Naive thymus-derived CD8-positive, alpha-beta T cell (primary cell): ENCODE measurements at regions not wholly inside any gene's neighbourhood (a gene's known extent, or its start where the extent isn't known, plus 50 kb on each side); places are given as distances from the start of the nearest gene placed in this dataset.
A peak's percentile ranks its signal among the peaks of the same experiment; 100 is the strongest.
"Not testable (repeated sequence)": the region's sequence is repeated elsewhere in the genome, so short reads cannot be mapped to it uniquely, and the experiment has no call there.

ENCODE experiments used
- ATAC-seq, 2 donors: fragments of 150-1000 bp; cut with Tn5 transposase in 1 of 2; sonication (Bioruptor Pico), chemical (Tn5 transposase) in 1 of 2; 1 replicate in 1 of 2; 2 replicates in 1 of 2; pipeline ENCODE4 v1.10.0; 2021; ENCODE audit warnings: mild to moderate bottlenecking in 2 of 2, moderate library complexity in 2 of 2
- POLR2A ChIA-PET: fragments of 350-600 bp; sonication (Branson Sonifier 250); formaldehyde crosslinking; loops from one replicate; lab custom pipeline; 2021; ENCODE audit warnings: antibody characterized with exemption; lab: Charles Lee
- DNase-seq, 10 donors: peaks; one replicate each; pipeline versions ENCODE4 v3.0.0 to v3.0.0-alpha.2; 2020 to 2022
- H3K27ac Mint-ChIP-seq, 10 donors: one replicate each; pipeline ENCODE4 v1.8.0; 2020 to 2022; ENCODE audit warnings: mild to moderate bottlenecking in 10 of 10, mixed read lengths in 10 of 10, moderate library complexity in 4 of 10, inconsistent platforms in 1 of 10
- H3K27me3 Mint-ChIP-seq, 5 donors: one replicate each; pipeline ENCODE4 v1.8.0; 2021 to 2022; ENCODE audit warnings: mixed read lengths in 5 of 5
- H3K36me3 Mint-ChIP-seq, 3 donors: one replicate each; pipeline ENCODE4 v1.8.0; 2020 to 2022; ENCODE audit warnings: mixed read lengths in 3 of 3, mild to moderate bottlenecking in 2 of 3, inconsistent platforms in 1 of 3
- H3K4me1 Mint-ChIP-seq, 4 donors: one replicate each; pipeline ENCODE4 v1.8.0; 2021 to 2022; ENCODE audit warnings: mixed read lengths in 4 of 4
- H3K4me3 Mint-ChIP-seq, 10 donors: one replicate each; pipeline ENCODE4 v1.8.0; 2020 to 2022; ENCODE audit warnings: mild to moderate bottlenecking in 10 of 10, mixed read lengths in 10 of 10, moderate library complexity in 6 of 10, inconsistent platforms in 1 of 10
- H3K9me3 Mint-ChIP-seq, 9 donors: one replicate each; pipeline ENCODE4 v1.8.0; 2020 to 2022; ENCODE audit warnings: mixed read lengths in 9 of 9, mild to moderate bottlenecking in 3 of 9, inconsistent platforms in 1 of 9, moderate library complexity in 1 of 9

DNA sequence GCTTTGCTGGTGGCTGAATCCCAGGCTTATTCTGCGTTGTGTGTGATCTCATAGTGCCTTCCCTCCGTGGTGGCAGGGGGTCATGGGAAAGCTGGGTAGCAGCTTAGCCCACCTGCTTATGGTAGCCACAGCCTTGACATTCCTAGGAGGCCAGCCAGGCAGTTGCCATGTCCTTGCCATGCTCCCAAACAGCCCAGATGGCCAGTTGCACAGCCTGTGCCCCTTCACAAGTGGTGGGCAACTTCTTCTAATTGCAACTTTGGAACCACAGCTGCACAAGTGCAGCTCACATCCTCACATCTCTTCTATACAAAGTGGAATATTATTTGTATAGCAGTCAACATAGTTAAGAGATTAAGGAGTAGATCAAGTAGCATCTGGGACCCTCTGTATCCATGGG is 136.6 kb upstream of the PELI1 start:
- H3K4me1 Mint-ChIP-seq, H3K27me3 Mint-ChIP-seq, DNase-seq, POLR2A ChIA-PET, ATAC-seq, H3K9me3 Mint-ChIP-seq, H3K4me3 Mint-ChIP-seq, H3K36me3 Mint-ChIP-seq: not testable (repeated sequence)
- peak overlapping the region in 1 of 10 donors; percentile 74 for H3K27ac Mint-ChIP-seq

DNA sequence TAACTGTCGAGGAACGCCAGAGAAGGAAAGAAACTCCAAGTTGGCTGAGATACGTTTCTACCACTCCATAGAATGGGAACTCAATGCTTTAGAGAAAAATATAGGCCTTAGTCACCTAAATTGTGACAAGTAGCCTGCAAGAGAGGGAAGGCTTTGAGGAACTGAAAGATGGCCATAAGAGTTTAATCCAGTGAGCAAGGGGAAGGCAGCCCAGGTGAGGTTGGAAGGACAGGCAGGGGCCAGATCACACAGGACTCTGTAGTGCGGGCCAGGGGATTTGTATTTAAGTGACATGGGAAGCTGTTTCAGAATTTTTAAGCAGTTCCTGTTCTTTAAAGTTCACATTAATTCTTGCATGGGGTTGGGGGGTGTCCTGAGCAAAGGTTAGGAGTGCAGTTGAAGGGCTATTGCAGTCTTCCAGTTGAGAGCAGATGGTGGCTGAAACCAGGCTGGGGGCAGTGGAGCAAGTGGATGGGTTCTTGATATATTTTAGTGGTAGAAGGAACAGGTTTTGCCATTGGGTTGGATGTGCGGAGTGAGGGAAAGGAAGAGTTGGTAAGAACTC is 138.9 kb upstream of the PELI1 start:
- H3K27ac Mint-ChIP-seq: no peak overlapping the region
- no peaks in the 10 kb centered on the region for H3K9me3 Mint-ChIP-seq
- H3K4me1 Mint-ChIP-seq: no peaks in the 10 kb centered on the region
- POLR2A ChIA-PET: interaction anchor here (0.6 to 0.9 kb wide), 2 partner anchors 141 to 333 kb away, joined by 4 read pairs; no protein-coding TSS in a partner anchor
- no peaks in the 10 kb centered on the region for H3K27me3 Mint-ChIP-seq
- DNase-seq (no peak), ATAC-seq (peak; percentile 8 to 34)
- no peaks in the 10 kb centered on the region for H3K36me3 Mint-ChIP-seq
- H3K4me3 Mint-ChIP-seq: no peak overlapping the region

- H3K27ac Mint-ChIP-seq: no peak overlapping the region
- POLR2A ChIA-PET: interaction anchor here (0.9 kb wide), 1 partner anchor 142 kb away, joined by 4 read pairs; no protein-coding TSS in a partner anchor
- H3K36me3 Mint-ChIP-seq: no peaks in the 10 kb centered on the region
- no peak overlapping the region for H3K4me3 Mint-ChIP-seq
- ATAC-seq: peak; percentile 84 to 96
- DNase-seq: peak in 4 of 10 donors; percentile 14 to 48 (median 34)
- no peaks in the 10 kb centered on the region for H3K9me3 Mint-ChIP-seq
- no peaks in the 10 kb centered on the region for H3K27me3 Mint-ChIP-seq
- H3K4me1 Mint-ChIP-seq: no peaks in the 10 kb centered on the region
Measured at GRCh38 chr2:64283641-64284361, 139.6 kb upstream of the PELI1 start.

- DNase-seq (no peak), ATAC-seq (no peak)
- Mint-ChIP-seq H3K4me3 (no peak overlapping the region), H3K36me3 (no peaks in the 10 kb centered on the region), H3K9me3 (no peaks in the 10 kb centered on the region), H3K27me3 (no peaks in the 10 kb centered on the region), H3K27ac (peak overlapping the region in 1 of 10 donors; percentile 46), H3K4me1 (no peaks in the 10 kb centered on the region)
- POLR2A ChIA-PET: no interaction called here
Measured at GRCh38 chr2:64284751-64285150, 140.5 kb upstream of the PELI1 start.

- no peak overlapping the region for H3K4me3 Mint-ChIP-seq
- H3K9me3 Mint-ChIP-seq: no peaks in the 10 kb centered on the region
- no peaks in the 10 kb centered on the region for H3K36me3 Mint-ChIP-seq
- no peaks in the 10 kb centered on the region for H3K27me3 Mint-ChIP-seq
- H3K27ac Mint-ChIP-seq: no peak overlapping the region
- no peaks in the 10 kb centered on the region for H3K4me1 Mint-ChIP-seq
- POLR2A ChIA-PET: interaction anchor here (0.6 kb wide), 1 partner anchor 938 kb away, joined by 3 read pairs; no protein-coding TSS in a partner anchor
- ATAC-seq: no peak
- DNase-seq: no peak
Measured at GRCh38 chr2:64287202-64287740, 143.1 kb upstream of the PELI1 start.

DNA sequence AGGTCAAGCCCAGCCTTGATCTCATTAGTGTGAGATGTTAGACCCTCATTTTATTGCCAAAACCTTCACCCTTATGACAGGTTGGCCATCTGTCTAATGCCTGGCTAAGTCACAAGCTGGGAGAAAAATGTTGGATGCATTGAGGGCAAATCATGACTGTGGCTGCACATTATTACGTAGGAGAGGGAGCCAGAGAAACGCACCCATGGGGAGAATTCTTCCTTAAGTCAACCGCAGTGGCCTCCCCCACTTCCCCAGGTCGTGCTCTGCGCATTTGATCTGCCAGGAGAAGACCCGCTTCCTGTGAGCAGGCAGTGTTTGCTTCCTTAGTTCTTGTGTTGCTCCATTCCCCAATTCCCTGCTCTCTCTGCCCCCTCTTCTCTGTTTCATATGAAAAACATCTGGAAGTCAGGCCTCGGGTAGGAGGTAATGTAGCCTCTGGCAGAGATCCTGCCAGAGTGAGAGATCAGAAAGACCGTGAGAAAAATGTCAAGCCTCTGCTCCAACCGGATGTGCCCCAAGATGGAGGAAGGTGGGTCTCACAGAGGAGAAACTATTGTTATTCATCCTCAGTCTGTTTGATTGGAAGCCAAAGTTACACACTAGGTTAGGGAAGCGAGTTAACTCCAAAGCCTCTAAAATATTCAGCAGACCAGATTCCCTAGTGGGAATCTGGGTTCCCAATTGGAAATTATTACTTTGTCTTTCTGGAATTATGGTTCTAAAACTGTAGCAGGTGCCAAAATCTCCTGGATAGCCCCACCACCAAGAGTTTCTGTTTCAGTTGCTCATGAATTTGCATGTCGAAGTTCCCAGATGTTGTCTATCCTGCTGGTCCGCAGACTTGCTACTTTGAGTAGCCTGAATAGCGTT is 144.3 kb upstream of the PELI1 start:
- peaks cover 0 to 2% (median 0%) of the 10 kb centered on the region in 4 donors for H3K4me1 Mint-ChIP-seq
- H3K9me3 Mint-ChIP-seq: no peaks in the 10 kb centered on the region
- POLR2A ChIA-PET: no interaction called here
- no peak for DNase-seq
- H3K36me3 Mint-ChIP-seq: no peaks in the 10 kb centered on the region
- H3K27me3 Mint-ChIP-seq: peaks cover 0 to 1% (median 0%) of the 10 kb centered on the region in 5 donors
- no peak overlapping the region for H3K27ac Mint-ChIP-seq
- H3K4me3 Mint-ChIP-seq: no peak overlapping the region
- ATAC-seq: no peak

DNA sequence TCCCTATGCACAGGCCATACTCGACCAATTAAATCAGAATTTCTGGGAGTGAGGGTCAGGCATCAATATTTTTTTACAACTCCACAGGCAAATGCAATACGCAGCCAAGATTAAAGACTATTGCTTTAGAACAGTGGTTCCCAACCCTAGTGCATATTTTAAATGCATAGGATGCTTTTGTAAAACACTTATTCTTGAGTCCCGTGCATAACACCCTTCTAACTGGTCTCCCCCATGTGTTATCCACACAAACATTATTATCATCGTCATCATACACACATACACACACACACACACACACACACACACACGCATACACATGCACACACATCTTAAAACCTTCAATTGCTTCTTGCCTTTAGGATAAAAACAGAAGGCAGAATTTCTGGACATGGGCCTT is 145.0 kb upstream of the PELI1 start:
- Mint-ChIP-seq H3K27me3 (peaks cover 0 to 1% (median 0%) of the 10 kb centered on the region in 5 donors), H3K4me3 (no peak overlapping the region), H3K4me1 (peaks cover 0 to 2% (median 0%) of the 10 kb centered on the region in 4 donors), H3K27ac (no peak overlapping the region), H3K36me3 (no peaks in the 10 kb centered on the region), H3K9me3 (no peaks in the 10 kb centered on the region)
- ATAC-seq (no peak), DNase-seq (no peak)
- POLR2A ChIA-PET: no interaction called here

GRCh38 chr2:64289737-64290136 is 145.5 kb upstream of the PELI1 start:
- no peak overlapping the region for H3K27ac Mint-ChIP-seq
- H3K4me3 Mint-ChIP-seq: no peak overlapping the region
- POLR2A ChIA-PET: no interaction called here

DNA sequence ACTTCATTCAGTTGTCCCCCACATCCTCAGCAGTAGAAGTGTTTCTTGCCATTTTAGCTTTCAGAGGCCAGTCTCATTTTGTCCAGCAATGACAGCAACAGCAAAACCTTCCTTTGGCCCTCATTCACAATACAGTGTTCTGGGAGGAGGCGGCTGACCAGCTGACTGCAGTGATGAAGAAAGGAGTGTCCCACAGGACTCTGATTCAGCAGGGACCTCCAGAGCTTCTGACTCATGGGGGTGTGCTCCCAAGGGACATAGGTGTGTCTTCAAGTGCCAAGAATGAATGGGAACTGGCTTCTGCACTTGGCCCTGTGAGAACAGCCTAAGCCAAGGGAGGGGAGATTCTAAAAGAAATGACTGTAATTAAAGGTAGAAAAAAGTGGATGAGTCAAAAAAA is 147.0 kb upstream of the PELI1 start:
- Mint-ChIP-seq H3K36me3 (no peaks in the 10 kb centered on the region), H3K4me3 (no peak overlapping the region), H3K27me3 (peaks cover 0 to 6% (median 0%) of the 10 kb centered on the region in 5 donors), H3K9me3 (no peaks in the 10 kb centered on the region), H3K27ac (no peak overlapping the region), H3K4me1 (peaks cover 2 to 10% (median 6%) of the 10 kb centered on the region in 4 donors)
- DNase-seq: no peak
- POLR2A ChIA-PET: interaction anchor here (0.6 kb wide), 1 partner anchor 72 kb away, joined by 3 read pairs; no protein-coding TSS in a partner anchor
- ATAC-seq: no peak

More at GRCh38 chr2:64289737-64290136, 145.5 kb upstream of the PELI1 start:
- H3K36me3 Mint-ChIP-seq: no peaks in the 10 kb centered on the region
- no peak for ATAC-seq
- no peak for DNase-seq
- H3K9me3 Mint-ChIP-seq: no peaks in the 10 kb centered on the region
- peaks cover 0 to 1% (median 0%) of the 10 kb centered on the region in 5 donors for H3K27me3 Mint-ChIP-seq
- peaks cover 0 to 2% (median 0%) of the 10 kb centered on the region in 4 donors for H3K4me1 Mint-ChIP-seq

GRCh38 chr2:64295326-64296139 is 151.3 kb upstream of the PELI1 start:
- DNase-seq (no peak), ATAC-seq (no peak)
- no peak overlapping the region for H3K27ac Mint-ChIP-seq
- H3K27me3 Mint-ChIP-seq: peaks cover 0 to 11% (median 0%) of the 10 kb centered on the region in 5 donors
- no peak overlapping the region for H3K4me3 Mint-ChIP-seq
- POLR2A ChIA-PET: no interaction called here
- H3K9me3 Mint-ChIP-seq: no peaks in the 10 kb centered on the region
- peaks cover 3 to 16% (median 8%) of the 10 kb centered on the region in 4 donors for H3K4me1 Mint-ChIP-seq
- no peaks in the 10 kb centered on the region for H3K36me3 Mint-ChIP-seq

- no peak overlapping the region for H3K4me3 Mint-ChIP-seq
- POLR2A ChIA-PET: no interaction called here
- H3K27me3 Mint-ChIP-seq: peaks cover 0 to 11% (median 0%) of the 10 kb centered on the region in 5 donors
- ATAC-seq: no peak
- H3K4me1 Mint-ChIP-seq: peaks cover 3 to 16% (median 8%) of the 10 kb centered on the region in 4 donors
- H3K9me3 Mint-ChIP-seq: no peaks in the 10 kb centered on the region
- no peak overlapping the region for H3K27ac Mint-ChIP-seq
- no peak for DNase-seq
- H3K36me3 Mint-ChIP-seq: no peaks in the 10 kb centered on the region
Measured at GRCh38 chr2:64296140-64296480, 151.9 kb upstream of the PELI1 start.
